Testis (tissue), 2 donors: ENCODE measurements at regions not wholly inside any gene's neighbourhood (a gene's known extent, or its start where the extent isn't known, plus 50 kb on each side); places are given as distances from the start of the nearest gene placed in this dataset.

Source experiments
- DNase-seq: peaks from one replicate; pipeline ENCODE4 v3.0.0-alpha.2; 2019
- H3K27ac ChIP-seq, 2 donors: fragments of 200-600 bp; sonication (generic); one replicate each; pipeline ENCODE4 v1.5.1; 2019
- H3K27me3 ChIP-seq: fragments of 200-600 bp; sonication (generic); one replicate; pipeline ENCODE4 v1.5.1; 2019
- H3K36me3 ChIP-seq: fragments of 200-600 bp; sonication (generic); one replicate; pipeline ENCODE4 v1.5.1; 2017; ENCODE audit warnings: low read depth; ENCODE audit errors: missing control alignments
- H3K4me1 ChIP-seq: fragments of 200-600 bp; sonication (generic); one replicate; pipeline ENCODE4 v1.5.1; 2019
- H3K4me3 ChIP-seq, 2 donors: fragments of 200-600 bp; sonication (generic); one replicate each; pipeline ENCODE4 v1.5.1; 2017 to 2019
- H3K9me3 ChIP-seq: fragments of 200-600 bp; sonication (generic); one replicate; pipeline ENCODE4 v1.5.1; 2017
- POLR2A ChIP-seq: fragments of 450-650 bp; IDR thresholded peaks from one replicate; pipeline ENCODE4 v1.6.1; 2017; ENCODE audit warnings: antibody characterized with exemption, mild to moderate bottlenecking, moderate library complexity
- WGBS, 2 donors: methylation state at CpG; one replicate each; pipeline ENCODE4 v1.1.5; 2018; 5-methylcytosine and 5-hydroxymethylcytosine counted together
- intact Hi-C: fragments of 100-400 bp; cut with DNase I; formaldehyde crosslinking; loops from one replicate; pipeline ENCODE4 v1.15.1; 2023; ENCODE audit warnings: low total_unique reads
- TF ChIP-seq, protein P1 (sequence below), 3 experiments: fragments of 450-650 bp in 2 of 3; fragments of 200-600 bp in 1 of 3; sonication (generic) in 1 of 3; IDR thresholded peaks; one replicate each; pipeline ENCODE4 v1.5.1; 2016 to 2019; ENCODE audit warnings: antibody characterized with exemption in 3 of 3, mild to moderate bottlenecking in 2 of 3, moderate library complexity in 1 of 3

DNA sequence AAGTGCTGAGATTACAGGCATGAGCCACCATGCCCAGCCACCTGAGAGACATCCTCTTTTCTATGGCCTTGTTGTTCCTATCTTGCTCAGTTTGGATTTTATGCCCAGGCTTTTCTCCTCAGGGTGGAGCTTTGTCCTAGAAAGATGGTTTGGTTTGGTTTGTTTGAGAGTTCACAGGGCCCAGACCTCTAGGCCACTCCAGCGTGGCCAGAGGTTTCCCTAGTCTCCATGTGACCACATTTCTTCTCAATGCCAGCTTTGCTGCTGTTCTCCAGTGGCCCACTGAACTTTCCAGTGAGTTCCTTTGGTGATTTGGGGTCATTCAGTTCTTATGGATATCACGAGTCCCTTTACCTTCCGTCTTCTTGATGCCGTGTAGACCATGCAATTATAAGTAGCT, 92.6 kb upstream of the SERBP1 start:
- Histone ChIP-seq H3K9me3 (no peaks in the 10 kb centered on the region), H3K4me1 (no peaks in the 10 kb centered on the region), H3K27ac (no peak overlapping the region), H3K4me3 (no peak overlapping the region), H3K36me3 (no peaks in the 10 kb centered on the region), H3K27me3 (no peaks in the 10 kb centered on the region)
- TF ChIP-seq POLR2A: no peak
- intact Hi-C loops: no loop called here
- no peak for DNase-seq
- WGBS, 2 donors: 96% methylated on average over 4 of the region's 4 CpGs

DNA sequence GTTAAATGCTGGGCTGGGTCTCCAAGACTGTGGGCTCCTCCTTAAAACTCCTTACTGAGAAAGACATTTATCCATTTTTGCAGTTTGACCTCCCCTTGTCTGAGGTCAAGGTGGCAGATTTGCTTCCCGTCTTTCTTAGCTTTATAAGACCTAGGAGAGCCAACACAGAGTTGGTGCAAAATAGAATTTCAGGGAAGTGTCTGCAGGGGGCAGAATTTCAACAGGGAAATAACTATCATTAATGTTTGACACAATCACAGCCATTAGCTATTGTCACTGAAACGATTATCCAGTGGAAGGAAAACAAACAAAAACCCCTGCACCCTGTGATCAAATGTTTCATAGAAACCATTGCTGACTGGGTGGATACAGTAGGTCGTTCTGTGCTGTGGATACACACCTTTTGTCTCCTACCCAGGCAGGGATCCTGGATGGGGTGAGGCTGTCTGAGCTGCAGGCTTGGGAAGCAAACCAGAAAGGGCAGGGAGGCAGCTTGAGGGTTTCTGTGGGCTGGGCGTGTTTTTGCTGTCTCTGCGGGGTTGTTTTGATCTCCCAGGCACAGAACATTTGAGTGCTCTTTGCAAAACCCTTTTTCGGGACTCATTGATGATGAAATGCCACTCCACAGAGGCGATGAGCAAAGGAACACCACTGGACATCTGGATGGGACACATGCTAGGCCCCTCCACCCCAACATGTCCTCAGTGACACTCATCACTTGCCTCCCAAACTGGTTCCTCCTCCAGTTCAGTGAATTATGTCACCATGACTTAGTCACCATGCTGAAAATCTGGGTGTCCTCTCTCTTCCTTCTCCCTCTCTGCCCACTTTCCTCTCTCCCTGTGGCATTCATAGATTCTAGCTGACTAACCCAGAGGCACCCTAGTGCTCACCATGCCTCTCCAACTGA, 94.2 kb upstream of the SERBP1 start:
- WGBS, 2 donors: 78 to 80% methylated on average over 7 of the region's 7 CpGs
- no peaks in the 10 kb centered on the region for H3K27me3 ChIP-seq
- no peaks in the 10 kb centered on the region for H3K9me3 ChIP-seq
- no peak overlapping the region for H3K27ac ChIP-seq
- TF ChIP-seq, protein P1, sequence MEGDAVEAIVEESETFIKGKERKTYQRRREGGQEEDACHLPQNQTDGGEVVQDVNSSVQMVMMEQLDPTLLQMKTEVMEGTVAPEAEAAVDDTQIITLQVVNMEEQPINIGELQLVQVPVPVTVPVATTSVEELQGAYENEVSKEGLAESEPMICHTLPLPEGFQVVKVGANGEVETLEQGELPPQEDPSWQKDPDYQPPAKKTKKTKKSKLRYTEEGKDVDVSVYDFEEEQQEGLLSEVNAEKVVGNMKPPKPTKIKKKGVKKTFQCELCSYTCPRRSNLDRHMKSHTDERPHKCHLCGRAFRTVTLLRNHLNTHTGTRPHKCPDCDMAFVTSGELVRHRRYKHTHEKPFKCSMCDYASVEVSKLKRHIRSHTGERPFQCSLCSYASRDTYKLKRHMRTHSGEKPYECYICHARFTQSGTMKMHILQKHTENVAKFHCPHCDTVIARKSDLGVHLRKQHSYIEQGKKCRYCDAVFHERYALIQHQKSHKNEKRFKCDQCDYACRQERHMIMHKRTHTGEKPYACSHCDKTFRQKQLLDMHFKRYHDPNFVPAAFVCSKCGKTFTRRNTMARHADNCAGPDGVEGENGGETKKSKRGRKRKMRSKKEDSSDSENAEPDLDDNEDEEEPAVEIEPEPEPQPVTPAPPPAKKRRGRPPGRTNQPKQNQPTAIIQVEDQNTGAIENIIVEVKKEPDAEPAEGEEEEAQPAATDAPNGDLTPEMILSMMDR (IDR thresholded peaks at IDR 0.05): no peak
- TF ChIP-seq POLR2A: no peak
- DNase-seq: no peak
- H3K36me3 ChIP-seq: no peaks in the 10 kb centered on the region
- no peaks in the 10 kb centered on the region for H3K4me1 ChIP-seq
- intact Hi-C loops: no loop called here
- H3K4me3 ChIP-seq: no peak overlapping the region

DNA sequence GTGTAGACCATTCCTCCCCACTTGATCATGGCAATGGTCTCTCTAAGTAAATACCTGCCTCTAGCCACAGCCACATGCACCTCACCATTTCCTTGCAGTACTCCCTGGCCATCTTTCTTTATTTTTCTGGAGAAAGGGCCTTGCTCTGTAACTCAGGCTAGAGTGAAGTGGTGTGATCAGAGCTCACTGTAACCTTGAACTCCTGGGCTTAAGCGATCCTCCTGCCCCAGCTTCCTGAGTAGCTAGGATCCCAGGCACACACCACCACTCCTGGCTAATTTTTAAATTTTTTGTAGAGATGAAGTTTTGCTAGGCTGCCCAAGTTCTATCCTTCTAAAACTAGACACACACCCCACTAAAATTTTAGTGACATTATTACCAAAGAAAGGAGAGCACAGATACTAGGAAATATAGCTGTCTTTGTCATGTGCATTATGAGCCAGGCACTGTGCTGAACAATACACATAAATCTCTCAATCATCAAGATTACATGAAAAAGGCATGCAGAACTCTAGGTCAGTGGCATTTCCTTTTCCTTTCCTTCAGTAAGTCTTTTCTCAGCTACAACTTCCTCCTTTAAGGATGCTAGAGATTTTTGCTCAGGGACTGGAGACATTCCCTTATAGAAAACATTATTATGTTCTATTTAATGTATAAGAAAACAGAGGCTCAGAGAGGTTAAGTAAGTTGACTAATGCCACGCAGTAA, 95.0 kb upstream of the SERBP1 start:
- Histone ChIP-seq H3K27ac (no peak overlapping the region), H3K27me3 (no peaks in the 10 kb centered on the region), H3K4me1 (no peaks in the 10 kb centered on the region), H3K36me3 (no peaks in the 10 kb centered on the region), H3K9me3 (no peaks in the 10 kb centered on the region), H3K4me3 (no peak overlapping the region)
- TF ChIP-seq, protein P1 (IDR thresholded peaks at IDR 0.05): no peak
- TF ChIP-seq POLR2A: no peak
- no peak for DNase-seq
- WGBS, 2 donors: 69 to 78% methylated on average over 2 of the region's 2 CpGs
- intact Hi-C loops: no loop called here

DNA sequence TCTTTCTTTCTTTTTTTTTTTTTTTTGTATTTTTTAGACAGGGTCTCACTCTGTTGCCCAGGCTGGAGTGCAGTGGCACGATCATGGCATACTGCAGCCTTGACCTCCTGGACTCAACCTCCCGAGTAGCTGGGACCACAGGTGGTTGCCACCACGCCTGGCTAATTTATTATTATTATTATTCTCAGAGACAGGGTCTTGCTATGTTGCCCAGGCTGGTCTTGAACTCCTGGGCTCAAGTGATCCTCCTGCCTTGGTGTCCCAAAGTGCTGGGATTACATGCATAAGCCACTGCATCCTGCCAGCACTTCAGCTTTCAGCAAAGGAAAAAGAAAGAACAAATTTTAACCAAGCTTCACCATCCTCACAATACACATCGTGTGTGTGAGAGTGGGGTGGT, 97.9 kb upstream of the SERBP1 start:
- intact Hi-C loops: no loop called here
- Histone ChIP-seq H3K4me3 (no peak overlapping the region), H3K4me1 (no peaks in the 10 kb centered on the region), H3K27me3 (no peaks in the 10 kb centered on the region), H3K9me3 (no peaks in the 10 kb centered on the region), H3K27ac (no peak overlapping the region), H3K36me3 (no peaks in the 10 kb centered on the region)
- TF ChIP-seq, protein P1 (IDR thresholded peaks at IDR 0.05): no peak
- no peak for TF ChIP-seq POLR2A
- DNase-seq: no peak
- WGBS, 2 donors: 82 to 89% methylated on average over 4 of the region's 4 CpGs

DNA sequence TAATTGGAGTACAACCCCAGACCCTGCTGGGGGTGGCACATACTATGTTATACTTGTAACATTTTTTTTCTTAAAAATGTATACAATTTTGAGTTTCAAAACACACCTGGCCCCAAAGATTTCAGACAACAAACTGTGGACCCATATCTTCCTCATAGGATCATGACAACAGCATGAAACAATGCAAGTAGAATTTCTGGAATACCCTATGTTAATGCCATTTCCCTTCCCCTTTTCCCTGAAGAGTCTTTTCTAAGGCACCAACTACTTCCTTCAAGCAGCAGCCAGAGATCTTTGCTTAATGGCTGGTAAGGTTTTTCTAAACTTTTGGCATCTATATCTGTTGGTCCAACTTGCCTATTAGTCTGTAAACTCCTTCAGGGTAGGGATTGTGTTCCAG, 99.9 kb upstream of the SERBP1 start:
- DNase-seq: no peak
- H3K27ac ChIP-seq: no peak overlapping the region
- no peak for TF ChIP-seq POLR2A
- TF ChIP-seq, protein P1 (IDR thresholded peaks at IDR 0.05): no peak
- H3K36me3 ChIP-seq: no peaks in the 10 kb centered on the region
- intact Hi-C loops: loop anchor here (5.0 to 10.0 kb wide), 2 partner anchors 155 to 232 kb away; partner anchors contain the start of gene GADD45A
- no peaks in the 10 kb centered on the region for H3K4me1 ChIP-seq
- H3K9me3 ChIP-seq: no peaks in the 10 kb centered on the region
- no peaks in the 10 kb centered on the region for H3K27me3 ChIP-seq
- no peak overlapping the region for H3K4me3 ChIP-seq
